ENCODE measurements at regions not wholly inside any gene's neighbourhood (a gene's known extent, or its start where the extent isn't known, plus 50 kb on each side); places are given as distances from the start of the nearest gene placed in this dataset.
"Not testable (repeated sequence)": the region's sequence is repeated elsewhere in the genome, so short reads cannot be mapped to it uniquely, and the experiment has no call there.

- Histone ChIP-seq H3K27me3 (replicated peaks) (no peaks in the 10 kb centered on the region), H3K27ac (no peak overlapping the region), H3K9me3 (replicated peaks) (no peaks in the 10 kb centered on the region), H3K4me3 (no peak overlapping the region), H3K36me3 (no peaks in the 10 kb centered on the region), H3K4me1 (replicated peaks) (no peaks in the 10 kb centered on the region)
- no peak for DNase-seq (ENCODE audit: low read depth in 1 of 2, low spot score in 2 of 2)
Measured at GRCh38 chr12:72889791-72890190, 617.6 kb downstream of the TRHDE start.

DNA sequence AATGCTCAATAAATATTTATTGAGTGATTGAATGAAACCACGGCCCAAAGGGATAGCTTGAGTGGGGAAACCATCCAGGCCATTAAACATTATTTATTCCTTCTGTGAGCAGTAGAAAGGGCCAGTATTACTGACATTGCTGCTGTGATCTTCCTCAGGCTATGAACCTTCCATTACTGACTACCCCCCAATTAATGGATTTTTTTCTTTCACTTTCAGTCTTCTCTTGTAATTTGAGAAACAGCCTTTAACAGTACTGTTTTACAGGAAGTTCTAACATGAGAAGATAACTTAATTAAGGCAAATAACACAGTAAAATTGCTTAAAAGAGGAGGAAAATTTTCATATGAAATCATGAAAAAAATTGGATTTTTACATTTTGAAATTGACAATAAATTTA lies 629.5 kb downstream of the TRHDE start:
- H3K4me3 ChIP-seq: no peak overlapping the region
- H3K27ac ChIP-seq: no peak overlapping the region
- H3K9me3 ChIP-seq (replicated peaks): no peaks in the 10 kb centered on the region
- H3K27me3 ChIP-seq (replicated peaks): no peaks in the 10 kb centered on the region
- H3K4me1 ChIP-seq (replicated peaks): no peaks in the 10 kb centered on the region
- H3K36me3 ChIP-seq: no peaks in the 10 kb centered on the region
- no peak for DNase-seq (ENCODE audit: low read depth in 1 of 2, low spot score in 2 of 2)

DNA sequence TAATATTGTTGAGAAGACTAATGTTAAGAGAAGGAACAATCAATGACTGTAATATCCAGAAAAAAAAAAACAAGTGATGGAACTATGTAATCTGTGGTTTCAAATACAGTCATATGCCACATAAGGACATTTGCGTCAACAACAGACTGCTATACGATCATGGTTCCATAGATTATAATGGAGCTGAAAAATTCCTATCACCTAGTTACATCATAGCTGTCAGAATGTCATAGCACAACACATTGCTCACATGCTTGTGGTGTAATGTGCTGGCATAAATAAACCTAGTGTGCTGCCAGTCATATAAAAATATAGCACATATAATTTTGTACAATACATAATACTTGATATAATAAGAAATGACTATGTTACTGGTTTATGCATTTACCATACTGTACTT lies 653.5 kb downstream of the TRHDE start:
- H3K36me3 ChIP-seq: no peaks in the 10 kb centered on the region
- H3K9me3 ChIP-seq (replicated peaks): no peaks in the 10 kb centered on the region
- H3K27me3 ChIP-seq (replicated peaks): no peaks in the 10 kb centered on the region
- no peak overlapping the region for H3K27ac ChIP-seq
- no peak for DNase-seq (ENCODE audit: low read depth in 1 of 2, low spot score in 2 of 2)
- H3K4me1 ChIP-seq (replicated peaks): no peaks in the 10 kb centered on the region
- H3K4me3 ChIP-seq: no peak overlapping the region

DNA sequence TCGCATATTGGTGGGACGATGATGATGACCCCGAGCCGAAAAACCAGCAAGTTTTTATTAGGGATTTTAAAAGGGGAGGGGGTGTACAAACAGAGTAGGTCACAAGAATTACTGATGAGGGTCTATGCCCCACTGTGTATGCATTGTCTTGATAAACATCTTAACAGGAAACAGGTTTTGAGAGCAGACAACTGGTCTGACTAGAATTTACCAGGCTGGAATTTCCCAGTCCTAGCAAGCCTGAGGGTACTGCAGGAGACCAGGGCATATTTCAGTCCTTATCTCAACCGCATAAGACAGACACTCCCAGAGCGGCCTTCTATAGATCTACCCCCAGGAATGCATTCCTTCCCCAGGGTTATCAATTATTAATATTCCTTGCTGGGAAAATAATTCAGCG lies 659.7 kb downstream of the TRHDE start:
- not testable (repeated sequence) for H3K36me3 ChIP-seq; H3K4me1 ChIP-seq (replicated peaks); H3K9me3 ChIP-seq (replicated peaks); H3K27me3 ChIP-seq (replicated peaks); H3K4me3 ChIP-seq; DNase-seq (ENCODE audit: low read depth in 1 of 2, low spot score in 2 of 2); H3K27ac ChIP-seq

GRCh38 chr12:72937486-72937885 lies 665.3 kb downstream of the TRHDE start:
- Histone ChIP-seq H3K4me3 (no peak overlapping the region), H3K4me1 (replicated peaks) (no peaks in the 10 kb centered on the region), H3K36me3 (no peaks in the 10 kb centered on the region), H3K27ac (no peak overlapping the region), H3K9me3 (replicated peaks) (no peaks in the 10 kb centered on the region; the same call in 1 of the 2 replicates), H3K27me3 (replicated peaks) (no peaks in the 10 kb centered on the region)
- no peak for DNase-seq (ENCODE audit: low read depth in 1 of 2, low spot score in 2 of 2)

- no peak for DNase-seq (ENCODE audit: low read depth in 1 of 2, low spot score in 2 of 2)
- Histone ChIP-seq H3K4me3 (no peak overlapping the region), H3K4me1 (replicated peaks) (no peaks in the 10 kb centered on the region)
Measured at GRCh38 chr12:72957454-72957853, 685.3 kb downstream of the TRHDE start.

GRCh38 chr12:72966684-72967083 lies 694.5 kb downstream of the TRHDE start:
- no peak overlapping the region for H3K4me3 ChIP-seq

More at GRCh38 chr12:72957454-72957853, 685.3 kb downstream of the TRHDE start:
- Histone ChIP-seq H3K36me3 (no peaks in the 10 kb centered on the region), H3K27ac (no peak overlapping the region), H3K27me3 (replicated peaks) (no peaks in the 10 kb centered on the region), H3K9me3 (replicated peaks) (no peaks in the 10 kb centered on the region)

DNA sequence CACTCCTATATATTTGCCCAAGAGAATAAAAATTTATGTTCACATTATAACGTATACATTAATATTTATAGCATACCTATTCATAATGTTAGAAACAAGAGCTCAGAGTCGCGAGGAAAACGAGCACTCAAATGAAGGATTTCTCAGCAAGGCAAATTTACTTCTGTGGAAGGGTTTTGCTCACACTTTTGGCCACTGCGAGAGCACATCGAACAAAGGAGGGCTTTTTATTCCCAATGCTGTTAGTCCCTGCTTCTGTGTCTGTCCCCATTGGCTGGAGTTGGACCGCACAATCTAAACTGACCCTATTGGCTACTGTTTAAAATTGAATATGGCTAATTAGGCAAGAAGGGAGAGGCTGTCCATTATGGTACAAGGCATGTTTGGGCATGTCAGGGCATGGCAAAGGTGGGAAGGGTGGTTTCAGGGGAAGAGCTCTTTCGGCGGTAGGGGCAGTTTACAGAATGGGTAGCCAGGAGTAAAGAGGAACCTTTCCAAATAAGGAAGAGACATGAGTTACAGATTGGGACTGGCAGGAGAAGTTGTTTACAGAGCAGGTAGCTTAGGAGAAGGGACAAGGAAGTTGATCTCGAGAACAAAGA lies 702.9 kb downstream of the TRHDE start:
- H3K36me3 ChIP-seq: no peaks in the 10 kb centered on the region
- DNase-seq (ENCODE audit: low read depth in 1 of 2, low spot score in 2 of 2): no peak
- H3K4me1 ChIP-seq (replicated peaks): no peaks in the 10 kb centered on the region
- no peak overlapping the region for H3K27ac ChIP-seq
- no peaks in the 10 kb centered on the region for H3K27me3 ChIP-seq (replicated peaks)
- H3K9me3 ChIP-seq (replicated peaks): no peaks in the 10 kb centered on the region
- H3K4me3 ChIP-seq: no peak overlapping the region

More at GRCh38 chr12:72966684-72967083, 694.5 kb downstream of the TRHDE start:
- no peak for DNase-seq (ENCODE audit: low read depth in 1 of 2, low spot score in 2 of 2)
- Histone ChIP-seq H3K27me3 (replicated peaks) (no peaks in the 10 kb centered on the region), H3K9me3 (replicated peaks) (no peaks in the 10 kb centered on the region), H3K4me1 (replicated peaks) (no peaks in the 10 kb centered on the region), H3K36me3 (no peaks in the 10 kb centered on the region), H3K27ac (no peak overlapping the region)

- no peak overlapping the region for H3K4me3 ChIP-seq
- H3K9me3 ChIP-seq (replicated peaks): no peaks in the 10 kb centered on the region
- no peak for DNase-seq (ENCODE audit: low read depth in 1 of 2, low spot score in 2 of 2)
- no peaks in the 10 kb centered on the region for H3K36me3 ChIP-seq
- H3K27me3 ChIP-seq (replicated peaks): no peaks in the 10 kb centered on the region
- no peaks in the 10 kb centered on the region for H3K4me1 ChIP-seq (replicated peaks)
- H3K27ac ChIP-seq: no peak overlapping the region
Measured at GRCh38 chr12:72978999-72979398, 706.8 kb downstream of the TRHDE start.

- DNase-seq (ENCODE audit: low read depth in 1 of 2, low spot score in 2 of 2): no peak
- Histone ChIP-seq H3K4me1 (replicated peaks) (no peaks in the 10 kb centered on the region), H3K4me3 (no peak overlapping the region), H3K27ac (no peak overlapping the region), H3K9me3 (replicated peaks) (no peaks in the 10 kb centered on the region), H3K36me3 (no peaks in the 10 kb centered on the region), H3K27me3 (replicated peaks) (no peaks in the 10 kb centered on the region)
Measured at GRCh38 chr12:72982356-72982755, 710.2 kb downstream of the TRHDE start.

- H3K27ac ChIP-seq: no peak overlapping the region
- H3K4me1 ChIP-seq (replicated peaks): no peaks in the 10 kb centered on the region
- H3K36me3 ChIP-seq: no peaks in the 10 kb centered on the region
- H3K27me3 ChIP-seq (replicated peaks): no peaks in the 10 kb centered on the region
- DNase-seq (ENCODE audit: low read depth in 1 of 2, low spot score in 2 of 2): no peak
- no peaks in the 10 kb centered on the region for H3K9me3 ChIP-seq (replicated peaks)
- no peak overlapping the region for H3K4me3 ChIP-seq
Measured at GRCh38 chr12:72986963-72987362, 714.8 kb downstream of the TRHDE start.

DNA sequence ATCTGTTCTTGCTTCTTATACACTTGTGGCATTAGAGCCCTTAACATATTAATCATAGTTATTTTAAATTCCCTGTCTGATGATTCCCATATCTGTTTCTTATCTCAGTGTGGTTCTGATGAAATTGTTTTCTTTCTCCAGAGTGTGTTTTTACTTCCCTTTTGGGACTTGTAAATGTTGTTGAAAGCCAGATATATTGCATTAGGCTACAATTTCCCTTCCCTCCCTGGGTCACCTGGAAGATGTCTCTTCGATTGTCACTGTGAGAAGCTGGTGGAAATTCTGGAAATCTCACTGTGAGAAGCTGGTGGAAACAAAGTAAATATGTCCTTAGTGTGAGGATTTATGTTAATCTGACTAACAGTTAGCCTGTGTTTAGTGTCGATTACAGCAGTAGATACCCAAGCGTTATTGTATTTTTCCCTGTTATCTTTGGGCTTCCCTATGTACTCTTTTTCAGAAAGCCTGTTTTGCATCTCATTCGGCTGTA lies 717.3 kb downstream of the TRHDE start:
- Histone ChIP-seq H3K4me1 (replicated peaks) (no peaks in the 10 kb centered on the region), H3K36me3 (no peaks in the 10 kb centered on the region), H3K27me3 (replicated peaks) (no peaks in the 10 kb centered on the region), H3K27ac (no peak overlapping the region), H3K4me3 (no peak overlapping the region), H3K9me3 (replicated peaks) (no peaks in the 10 kb centered on the region)
- DNase-seq (ENCODE audit: low read depth in 1 of 2, low spot score in 2 of 2): no peak

GRCh38 chr12:72995029-72995428 lies 722.9 kb downstream of the TRHDE start:
- not testable (repeated sequence) for H3K4me3 ChIP-seq; H3K36me3 ChIP-seq; DNase-seq (ENCODE audit: low read depth in 1 of 2, low spot score in 2 of 2); H3K27me3 ChIP-seq (replicated peaks); H3K27ac ChIP-seq; H3K9me3 ChIP-seq (replicated peaks); H3K4me1 ChIP-seq (replicated peaks)

- no peak for DNase-seq (ENCODE audit: low read depth in 1 of 2, low spot score in 2 of 2)
- H3K27me3 ChIP-seq (replicated peaks): no peaks in the 10 kb centered on the region
- no peaks in the 10 kb centered on the region for H3K4me1 ChIP-seq (replicated peaks)
Measured at GRCh38 chr12:72995616-72996015, 723.4 kb downstream of the TRHDE start.

DNA sequence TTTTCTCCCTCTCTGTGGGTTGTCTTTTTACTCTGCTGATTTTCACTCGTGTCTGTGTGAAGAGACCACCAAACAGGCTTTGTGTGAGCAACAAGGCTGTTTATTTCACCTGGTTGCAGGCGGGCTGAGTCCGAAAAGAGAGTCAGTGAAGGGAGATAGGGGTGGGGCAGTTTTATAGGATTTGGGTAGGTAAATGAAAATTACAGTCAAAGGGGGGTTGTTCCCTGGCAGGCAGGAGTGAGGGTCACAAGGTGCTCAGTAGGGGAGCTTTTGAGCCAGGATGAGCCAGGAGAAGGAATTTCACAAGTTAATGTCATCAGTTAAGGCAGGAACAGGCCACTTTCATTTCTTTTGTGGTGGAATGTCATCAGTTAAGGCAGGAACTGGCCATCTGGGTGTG lies 729.6 kb downstream of the TRHDE start:
- DNase-seq (ENCODE audit: low read depth in 1 of 2, low spot score in 2 of 2); H3K27ac ChIP-seq: not testable (repeated sequence)

More at GRCh38 chr12:72995616-72996015, 723.4 kb downstream of the TRHDE start:
- H3K27ac ChIP-seq: no peak overlapping the region
- H3K36me3 ChIP-seq: no peaks in the 10 kb centered on the region
- H3K9me3 ChIP-seq (replicated peaks): no peaks in the 10 kb centered on the region
- no peak overlapping the region for H3K4me3 ChIP-seq

More for the DNA sequence above, 729.6 kb downstream of the TRHDE start:
- not testable (repeated sequence) for H3K4me3 ChIP-seq; H3K4me1 ChIP-seq (replicated peaks); H3K36me3 ChIP-seq; H3K9me3 ChIP-seq (replicated peaks); H3K27me3 ChIP-seq (replicated peaks)
